Mesothelial cell of epicardium (in vitro differentiated cells): ENCODE measurements at regions not wholly inside any gene's neighbourhood (a gene's known extent, or its start where the extent isn't known, plus 50 kb on each side); places are given as distances from the start of the nearest gene placed in this dataset.

Experiments
- DNase-seq, 2 experiments: peaks; one replicate each; pipeline ENCODE4 v3.0.0; 2021; ENCODE audit warnings: low spot score in 2 of 2; ENCODE audit not compliant: unreplicated experiment in 2 of 2
- H3K27ac Mint-ChIP-seq: 2 replicates; pipeline ENCODE4 v1.8.0; 2021; ENCODE audit warnings: mixed read lengths
- H3K27me3 Mint-ChIP-seq: 2 replicates; pipeline ENCODE4 v1.8.0; 2021; ENCODE audit warnings: low read depth, mixed read lengths
- H3K36me3 Mint-ChIP-seq: 2 replicates; pipeline ENCODE4 v1.8.0; 2021; ENCODE audit warnings: mixed read lengths
- H3K4me1 Mint-ChIP-seq: 2 replicates; pipeline ENCODE4 v1.8.0; 2021; ENCODE audit warnings: mixed read lengths
- H3K4me3 Mint-ChIP-seq: 2 replicates; pipeline ENCODE4 v1.8.0; 2021; ENCODE audit warnings: mild to moderate bottlenecking, moderate library complexity, mixed read lengths
- H3K9me3 Mint-ChIP-seq: 2 replicates; pipeline ENCODE4 v1.8.0; 2021; ENCODE audit warnings: mixed read lengths
- CTCF ChIP-seq: fragments of 200-600 bp; sonication (generic); IDR thresholded peaks from one replicate; pipeline ENCODE4 v1.5.0; 2021; ENCODE audit warnings: antibody characterized with exemption; ENCODE audit not compliant: unreplicated experiment

GRCh38 chr7:55641273-55641691, 69.0 kb upstream of the VOPP1 start:
- no peaks in the 10 kb centered on the region for H3K36me3 Mint-ChIP-seq
- TF ChIP-seq CTCF: peak; percentile 60
- no peak overlapping the region for H3K4me3 Mint-ChIP-seq
- no peak for DNase-seq
- H3K4me1 Mint-ChIP-seq: peaks cover 3% of the 10 kb centered on the region
- H3K27me3 Mint-ChIP-seq: peaks cover 7% of the 10 kb centered on the region
- H3K9me3 Mint-ChIP-seq: peaks cover 14% of the 10 kb centered on the region
- no peak overlapping the region for H3K27ac Mint-ChIP-seq

- Mint-ChIP-seq H3K36me3 (no peaks in the 10 kb centered on the region), H3K27me3 (peaks cover 7% of the 10 kb centered on the region), H3K4me3 (no peak overlapping the region), H3K4me1 (peaks cover 3% of the 10 kb centered on the region), H3K27ac (no peak overlapping the region), H3K9me3 (peaks cover 14% of the 10 kb centered on the region)
- no peak for DNase-seq
- TF ChIP-seq CTCF: no peak
Observed at GRCh38 chr7:55639640-55640039, 67.3 kb upstream of the VOPP1 start.

- Mint-ChIP-seq H3K9me3 (peaks cover 16% of the 10 kb centered on the region), H3K27ac (no peak overlapping the region), H3K27me3 (no peaks in the 10 kb centered on the region), H3K4me3 (no peak overlapping the region), H3K4me1 (no peaks in the 10 kb centered on the region), H3K36me3 (no peaks in the 10 kb centered on the region)
- TF ChIP-seq CTCF: no peak
- no peak for DNase-seq
Observed at GRCh38 chr7:55629051-55629677, 56.9 kb upstream of the VOPP1 start.

- H3K36me3 Mint-ChIP-seq: no peaks in the 10 kb centered on the region
- no peaks in the 10 kb centered on the region for H3K4me1 Mint-ChIP-seq
- no peaks in the 10 kb centered on the region for H3K27me3 Mint-ChIP-seq
- H3K9me3 Mint-ChIP-seq: peaks cover 42% of the 10 kb centered on the region
- DNase-seq: no peak
- no peak for TF ChIP-seq CTCF
- H3K27ac Mint-ChIP-seq: no peak overlapping the region
- no peak overlapping the region for H3K4me3 Mint-ChIP-seq
Observed at GRCh38 chr7:55624813-55625212, 52.5 kb upstream of the VOPP1 start.

- no peak overlapping the region for H3K4me3 Mint-ChIP-seq
- no peak for DNase-seq
- H3K36me3 Mint-ChIP-seq: no peaks in the 10 kb centered on the region
- no peaks in the 10 kb centered on the region for H3K4me1 Mint-ChIP-seq
- TF ChIP-seq CTCF: no peak
- no peak overlapping the region for H3K27ac Mint-ChIP-seq
- peaks cover 41% of the 10 kb centered on the region for H3K9me3 Mint-ChIP-seq
- no peaks in the 10 kb centered on the region for H3K27me3 Mint-ChIP-seq
Observed at GRCh38 chr7:55623617-55624016, 51.3 kb upstream of the VOPP1 start.

GRCh38 chr7:55622241-55622640, 49.9 kb upstream of the VOPP1 start:
- no peak for DNase-seq
- Mint-ChIP-seq H3K4me3 (no peak overlapping the region), H3K36me3 (no peaks in the 10 kb centered on the region), H3K9me3 (peaks cover 52% of the 10 kb centered on the region), H3K4me1 (no peaks in the 10 kb centered on the region), H3K27ac (no peak overlapping the region), H3K27me3 (no peaks in the 10 kb centered on the region)
- no peak for TF ChIP-seq CTCF
